Prostate gland (tissue), 2 donors: ENCODE measurements at regions not wholly inside any gene's neighbourhood (a gene's known extent, or its start where the extent isn't known, plus 50 kb on each side); places are given as distances from the start of the nearest gene placed in this dataset.

ENCODE experiments used
- POLR2A ChIP-seq: fragments of 450-650 bp; IDR thresholded peaks from one replicate; pipeline ENCODE4 v1.6.1; 2016; ENCODE audit warnings: antibody characterized with exemption, mild to moderate bottlenecking
- POLR2AphosphoS5 ChIP-seq: sonication (generic); formaldehyde crosslinking; IDR thresholded peaks from one replicate; pipeline ENCODE4 v1.6.1; 2017; ENCODE audit warnings: antibody characterized with exemption
- TF ChIP-seq, protein P1 (sequence below), 4 experiments: fragments of 200-600 bp in 2 of 4; fragments of 450-650 bp in 2 of 4; sonication (generic) in 2 of 4; IDR thresholded peaks; 1 replicate in 3 of 4; 2 replicates in 1 of 4; pipeline ENCODE4 v1.5.1; 2016 to 2019; ENCODE audit warnings: antibody characterized with exemption in 4 of 4, mild to moderate bottlenecking in 2 of 4, moderate library complexity in 2 of 4

DNA sequence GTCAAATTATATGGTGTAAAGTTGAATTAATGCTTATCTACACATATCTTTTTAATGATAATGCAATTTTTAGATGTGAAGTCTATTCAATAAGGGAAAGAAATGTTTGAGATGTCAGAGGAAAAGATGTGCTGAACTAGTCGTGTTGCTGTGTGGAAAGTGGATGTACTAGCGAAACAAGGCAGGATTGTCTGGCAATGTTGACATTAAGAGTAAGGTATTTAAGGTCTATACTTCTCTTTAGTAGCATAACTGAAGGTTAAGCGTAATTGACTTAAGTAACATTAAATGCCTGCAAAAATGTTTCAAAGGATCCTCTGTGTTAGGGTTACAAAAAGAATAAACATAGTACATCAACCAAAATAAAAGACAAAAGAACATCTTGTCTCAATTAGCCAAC, 787.3 kb upstream of the KLHL1 start:
- TF ChIP-seq, protein P1, sequence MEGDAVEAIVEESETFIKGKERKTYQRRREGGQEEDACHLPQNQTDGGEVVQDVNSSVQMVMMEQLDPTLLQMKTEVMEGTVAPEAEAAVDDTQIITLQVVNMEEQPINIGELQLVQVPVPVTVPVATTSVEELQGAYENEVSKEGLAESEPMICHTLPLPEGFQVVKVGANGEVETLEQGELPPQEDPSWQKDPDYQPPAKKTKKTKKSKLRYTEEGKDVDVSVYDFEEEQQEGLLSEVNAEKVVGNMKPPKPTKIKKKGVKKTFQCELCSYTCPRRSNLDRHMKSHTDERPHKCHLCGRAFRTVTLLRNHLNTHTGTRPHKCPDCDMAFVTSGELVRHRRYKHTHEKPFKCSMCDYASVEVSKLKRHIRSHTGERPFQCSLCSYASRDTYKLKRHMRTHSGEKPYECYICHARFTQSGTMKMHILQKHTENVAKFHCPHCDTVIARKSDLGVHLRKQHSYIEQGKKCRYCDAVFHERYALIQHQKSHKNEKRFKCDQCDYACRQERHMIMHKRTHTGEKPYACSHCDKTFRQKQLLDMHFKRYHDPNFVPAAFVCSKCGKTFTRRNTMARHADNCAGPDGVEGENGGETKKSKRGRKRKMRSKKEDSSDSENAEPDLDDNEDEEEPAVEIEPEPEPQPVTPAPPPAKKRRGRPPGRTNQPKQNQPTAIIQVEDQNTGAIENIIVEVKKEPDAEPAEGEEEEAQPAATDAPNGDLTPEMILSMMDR (IDR thresholded peaks at IDR 0.05), result no peak
- TF ChIP-seq POLR2A (no peak), POLR2AphosphoS5 (no peak)
